Myocyte (in vitro differentiated cells): ENCODE measurements at regions not wholly inside any gene's neighbourhood (a gene's known extent, or its start where the extent isn't known, plus 50 kb on each side); places are given as distances from the start of the nearest gene placed in this dataset.
"Not testable (repeated sequence)": the region's sequence is repeated elsewhere in the genome, so short reads cannot be mapped to it uniquely, and the experiment has no call there.

ENCODE experiments used
- DNase-seq: peaks from one replicate; pipeline ENCODE4 v3.0.0-alpha.2; 2012; ENCODE audit warnings: low read depth

DNA sequence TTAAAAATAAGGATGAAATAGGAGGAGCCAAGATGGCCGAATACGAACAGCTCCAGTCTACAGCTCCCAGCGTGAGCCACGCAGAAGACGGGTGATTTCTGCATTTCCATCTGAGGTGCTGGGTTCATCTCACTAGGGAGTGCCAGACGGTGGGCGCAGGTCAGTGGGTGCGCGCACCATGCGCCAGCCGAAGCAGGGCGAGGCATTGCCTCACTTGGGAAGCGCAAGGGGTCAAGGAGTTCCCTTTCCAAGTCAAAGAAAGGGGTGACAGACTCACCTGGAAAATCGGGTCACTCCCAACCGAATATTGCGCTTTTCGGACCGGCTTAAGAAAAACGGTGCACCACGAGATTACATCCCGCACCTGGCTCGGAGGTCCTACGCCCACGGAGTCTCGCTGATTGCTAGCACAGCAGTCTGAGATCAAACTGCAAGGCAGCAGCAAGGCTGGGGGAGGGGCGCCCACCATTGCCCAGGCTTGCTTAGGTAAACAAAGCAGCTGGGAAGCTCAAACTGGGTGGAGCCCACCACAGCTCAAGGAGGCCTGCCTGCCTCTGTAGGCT, 323.2 kb upstream of the PIK3C3 start:
- not testable (repeated sequence) for DNase-seq

DNA sequence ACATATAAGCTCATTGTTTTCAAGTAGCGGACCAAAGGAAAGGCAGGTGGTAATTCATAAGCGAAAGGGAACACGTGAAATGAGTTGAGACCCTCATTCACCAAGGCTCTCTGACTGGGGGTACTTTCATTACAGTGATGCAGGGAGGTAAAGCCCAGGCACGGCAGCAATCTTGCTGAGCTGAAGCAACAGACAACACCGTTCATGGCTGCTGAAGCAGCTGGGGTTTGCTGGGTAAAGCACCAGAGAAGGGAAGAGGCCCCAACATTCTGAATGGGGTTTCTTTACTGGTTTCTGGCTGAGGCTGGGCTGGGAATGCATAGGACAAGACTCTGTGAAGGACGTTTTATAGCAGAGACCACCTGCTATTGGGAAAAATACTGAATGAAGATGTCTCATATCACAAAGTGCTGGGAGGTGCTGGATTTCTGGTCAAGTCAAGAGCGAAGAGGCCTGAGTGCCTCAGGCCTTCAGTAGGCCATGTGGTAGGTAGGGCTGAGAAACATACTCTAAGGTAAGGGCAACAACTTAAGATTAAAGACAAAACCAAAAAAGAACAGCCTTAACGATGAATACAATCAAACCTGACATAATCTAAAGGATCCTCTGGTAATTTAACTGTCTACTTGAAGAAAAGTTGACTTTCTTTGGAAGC, 324.7 kb upstream of the PIK3C3 start:
- no peak for DNase-seq

DNA sequence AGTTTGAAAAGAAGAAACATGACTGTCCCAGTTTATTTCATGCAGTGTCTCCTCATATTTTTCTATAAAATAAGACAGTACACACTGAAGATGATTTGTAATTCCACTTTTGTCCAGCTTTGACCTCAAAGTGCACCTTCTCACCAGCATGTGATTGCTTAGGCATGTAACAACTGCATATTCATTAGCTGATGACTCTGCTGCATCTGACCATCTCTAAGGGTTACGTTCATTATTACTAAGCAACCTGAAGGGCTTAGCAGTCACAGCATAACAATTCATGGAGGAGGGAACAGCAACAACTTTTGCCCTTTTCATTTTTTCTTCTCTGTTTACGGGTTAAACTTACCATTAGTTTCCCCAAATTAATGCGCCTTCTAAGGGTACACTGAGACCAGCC, 330.6 kb upstream of the PIK3C3 start:
- no peak for DNase-seq

DNA sequence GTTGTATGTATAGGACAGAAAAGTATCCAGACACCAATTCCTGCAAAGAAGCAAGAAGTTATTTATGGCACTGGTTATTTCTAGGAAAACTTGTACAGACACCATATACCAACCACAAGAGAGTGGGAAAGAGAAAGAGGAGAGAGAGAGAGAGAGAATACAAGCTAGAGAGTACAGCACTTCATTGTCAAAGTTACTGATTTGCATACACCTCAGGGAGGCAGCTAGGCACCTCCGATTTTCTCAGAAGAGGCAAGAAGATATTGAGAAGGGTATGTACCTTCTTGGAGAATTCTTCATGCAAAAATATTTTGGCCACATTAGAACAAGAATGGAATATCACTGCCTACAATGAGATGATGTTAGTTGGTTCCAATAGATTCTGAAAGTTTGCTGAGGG, 333.9 kb upstream of the PIK3C3 start:
- DNase-seq, result no peak

DNA sequence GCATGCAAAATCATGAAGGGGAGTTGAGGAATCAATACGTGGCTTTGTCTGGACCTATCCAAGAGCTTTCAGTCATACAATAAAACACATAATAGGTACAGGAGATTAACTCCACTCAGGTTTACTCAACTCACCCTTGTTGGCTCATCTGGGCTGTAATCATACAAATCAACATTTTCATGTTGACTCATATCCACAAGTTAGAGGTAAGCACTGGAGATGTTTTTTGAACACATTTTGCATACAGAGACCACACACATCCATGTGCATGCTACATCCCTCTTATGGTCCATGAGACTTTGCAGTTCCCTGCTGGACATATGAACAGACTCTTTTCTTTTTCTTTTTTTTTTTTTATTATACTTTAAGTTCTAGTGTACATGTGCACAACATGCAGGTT, 336.9 kb upstream of the PIK3C3 start:
- DNase-seq, result no peak

DNA sequence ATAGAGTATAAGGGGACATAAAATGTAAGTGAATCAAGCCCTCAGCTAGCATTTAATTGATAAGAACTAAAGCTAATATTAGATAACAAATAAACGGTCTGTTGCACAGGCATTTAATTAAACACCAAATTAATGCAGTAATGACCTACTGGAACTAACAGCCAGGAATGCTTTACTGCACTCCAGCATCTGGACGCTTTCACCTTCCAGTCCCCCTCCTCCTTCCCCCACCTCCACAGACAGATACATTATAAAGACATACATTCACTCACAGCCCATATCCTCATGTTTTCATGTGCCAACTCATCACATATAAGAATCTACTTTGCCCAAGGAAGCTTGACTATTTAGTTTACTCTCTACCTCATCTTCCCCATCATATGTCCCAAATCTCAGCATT, 337.4 kb upstream of the PIK3C3 start:
- no peak for DNase-seq

DNA sequence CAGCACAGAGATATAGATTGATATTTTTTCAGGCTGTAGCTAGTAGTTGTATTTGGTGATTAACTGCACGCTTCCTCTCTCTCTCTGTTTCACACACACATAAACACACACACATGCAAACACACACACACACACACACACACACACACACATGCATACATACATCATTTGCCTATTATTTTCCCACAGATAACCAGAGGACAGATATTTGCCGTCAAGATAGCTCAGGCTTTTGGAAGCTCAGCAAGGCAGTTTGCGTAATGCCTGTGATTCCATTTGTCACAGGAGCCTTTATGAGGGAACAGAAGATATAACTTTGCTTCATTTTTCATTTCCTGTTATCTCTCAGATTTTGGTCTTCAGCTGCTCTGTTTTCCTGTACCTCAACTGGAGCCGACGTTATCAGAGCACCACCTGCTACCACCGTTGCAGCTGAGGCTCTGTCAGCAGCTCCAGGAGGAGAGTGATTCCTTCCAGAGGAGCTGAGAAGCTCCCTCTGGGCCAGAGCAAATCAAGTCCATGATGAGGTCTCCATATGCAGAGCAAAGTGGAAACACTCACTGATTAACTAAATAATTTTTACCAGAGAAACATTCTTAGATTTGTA, 341.9 kb upstream of the PIK3C3 start:
- no peak for DNase-seq

DNA sequence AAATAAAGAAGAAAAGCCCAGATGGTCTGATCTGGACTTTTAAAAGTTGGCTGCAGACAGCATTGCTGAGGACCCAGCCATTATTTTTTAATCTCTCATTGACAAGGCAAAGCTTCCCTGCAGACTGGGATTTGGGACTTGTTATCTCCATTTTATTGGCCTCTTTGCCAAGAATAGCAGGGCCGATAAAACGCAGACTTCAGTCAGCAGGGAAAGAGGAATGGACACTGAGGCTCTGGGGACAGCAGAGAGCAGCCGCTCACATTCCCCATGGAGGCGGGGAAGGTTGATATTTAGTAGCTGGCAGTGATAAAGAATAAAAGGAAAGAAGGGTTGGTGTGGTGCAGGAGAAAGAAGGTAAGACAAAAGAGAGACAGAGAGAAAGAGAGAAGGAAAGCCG, 350.1 kb upstream of the PIK3C3 start:
- DNase-seq, result no peak

DNA sequence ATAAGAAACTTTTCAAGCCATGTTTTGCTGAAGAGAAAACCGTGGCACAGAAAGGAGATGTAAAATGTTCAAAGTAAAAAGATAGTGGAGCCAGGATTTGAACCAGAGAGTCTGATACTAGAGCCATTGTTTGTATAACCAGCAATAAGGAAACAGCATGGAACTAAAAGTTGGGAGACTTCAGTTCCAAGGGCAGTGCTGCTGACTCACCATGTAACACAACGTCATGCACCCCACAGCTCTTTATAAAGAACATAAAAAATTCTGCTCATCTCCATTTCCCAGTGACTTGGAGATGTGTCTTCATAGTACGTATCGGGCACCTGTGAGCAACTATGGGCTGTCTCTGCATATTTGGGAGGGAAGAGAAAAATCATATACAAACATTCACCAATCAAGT, 353.0 kb upstream of the PIK3C3 start:
- no peak for DNase-seq

DNA sequence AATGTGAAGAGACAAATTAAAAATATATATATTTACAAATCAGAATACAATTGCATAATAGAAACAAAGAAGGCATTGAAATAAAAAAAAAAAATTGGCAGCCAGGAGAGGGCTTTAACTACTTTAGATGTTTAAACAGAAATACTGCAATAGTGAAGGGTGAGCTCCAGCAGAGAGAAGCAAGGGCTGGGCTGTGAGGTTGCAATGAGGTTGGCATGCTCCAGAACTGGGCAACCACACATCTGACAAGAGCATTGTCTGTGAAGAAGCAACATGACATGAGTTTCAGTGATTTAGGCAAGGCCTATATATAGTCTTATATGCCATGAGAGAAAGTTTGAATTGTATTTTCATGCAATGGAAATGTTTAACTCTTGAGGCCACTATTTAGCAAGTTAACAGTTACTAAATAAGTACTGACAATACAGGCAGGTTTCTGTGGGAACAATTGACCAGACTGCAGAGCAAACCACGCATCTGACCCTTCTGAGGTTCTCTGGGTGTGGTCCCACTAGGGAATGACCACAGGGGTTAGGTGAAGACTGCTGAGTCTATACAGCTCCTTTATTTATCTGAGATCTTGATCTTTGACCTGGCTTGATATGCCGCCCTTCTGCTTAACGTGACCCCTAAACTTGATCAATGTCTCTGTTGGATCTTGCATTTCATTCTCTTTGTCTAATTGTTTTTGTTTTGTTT, 354.2 kb upstream of the PIK3C3 start:
- DNase-seq, result no peak

DNA sequence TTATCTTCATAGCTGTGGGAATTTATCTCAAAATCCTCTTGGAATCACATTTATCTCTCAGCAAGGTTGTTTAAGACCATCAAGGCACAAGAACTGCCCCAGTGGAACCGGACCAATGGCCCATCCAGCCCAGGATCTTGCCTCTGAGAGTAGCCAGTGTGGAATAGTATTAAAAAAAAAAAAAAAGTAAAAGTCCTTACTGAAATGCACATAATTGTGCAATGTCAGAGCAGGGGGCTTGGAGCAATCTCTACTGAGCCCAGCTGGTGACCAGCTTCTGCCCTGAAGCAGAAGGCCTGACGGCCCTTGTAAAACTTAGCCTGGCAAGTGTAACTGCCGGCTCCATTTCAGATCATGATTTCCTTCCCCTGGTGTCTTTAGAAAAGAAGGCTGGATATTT, 355.6 kb upstream of the PIK3C3 start:
- no peak for DNase-seq

DNA sequence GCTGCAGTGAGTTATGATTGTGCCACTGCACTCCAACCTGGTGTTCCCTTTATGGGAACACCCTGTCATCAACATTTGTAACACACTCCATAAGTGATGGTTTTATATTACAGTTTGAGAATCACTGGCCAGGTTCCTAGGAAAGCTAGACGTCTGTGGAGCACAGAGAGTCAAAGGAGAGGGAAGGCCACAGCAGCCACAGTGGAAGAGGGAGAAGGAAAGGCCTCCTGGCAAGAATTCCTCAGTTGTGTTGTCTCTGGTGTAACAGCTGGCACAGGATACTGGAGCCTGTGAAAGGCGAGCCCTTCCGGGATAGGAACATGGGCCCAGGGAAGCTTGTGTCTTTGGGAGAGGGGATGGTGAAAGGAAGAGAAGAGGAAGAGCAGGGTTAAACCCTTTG, 360.5 kb upstream of the PIK3C3 start:
- no peak for DNase-seq

DNA sequence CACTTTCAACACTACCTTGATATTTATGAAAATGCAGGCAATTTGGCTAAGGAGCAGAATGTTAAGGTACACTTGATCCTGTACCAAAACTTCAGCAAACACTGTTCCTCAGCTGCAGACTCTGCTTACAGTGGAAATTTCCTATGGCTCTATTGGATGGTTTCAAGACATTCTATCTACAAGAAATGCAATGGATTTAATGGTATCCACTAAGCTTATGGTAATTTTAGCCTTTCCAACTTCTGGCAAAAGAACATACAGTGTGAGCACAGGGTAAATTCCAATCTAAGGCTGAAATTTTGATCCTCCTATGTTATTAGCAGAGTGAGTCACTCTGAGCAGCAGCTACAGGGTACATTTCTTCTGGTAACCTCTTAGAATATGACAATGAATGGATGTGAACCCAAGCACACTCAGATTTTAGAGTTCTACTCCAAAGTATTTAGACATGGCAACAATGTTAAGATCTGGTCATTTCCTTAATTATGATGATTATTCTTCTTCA, 361.8 kb upstream of the PIK3C3 start:
- DNase-seq, result no peak

DNA sequence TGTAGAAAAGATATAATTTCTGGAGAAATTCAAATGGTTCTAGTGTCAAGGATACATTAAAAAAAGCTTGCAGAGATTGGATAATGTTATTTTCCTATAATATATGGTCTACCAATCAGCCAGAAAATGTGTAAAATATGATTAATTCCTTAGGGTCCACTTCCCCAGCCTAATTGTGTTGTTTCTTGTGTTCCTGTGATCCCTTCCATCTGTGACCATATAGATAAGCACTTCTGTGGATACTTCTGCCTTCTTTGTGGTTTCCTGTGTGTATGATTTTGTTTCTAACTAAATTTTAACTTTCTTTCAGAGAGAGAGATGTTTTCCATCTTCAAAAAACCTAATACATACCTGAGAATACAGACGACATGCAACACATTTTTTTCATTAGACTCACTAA, 367.1 kb upstream of the PIK3C3 start:
- no peak for DNase-seq

DNA sequence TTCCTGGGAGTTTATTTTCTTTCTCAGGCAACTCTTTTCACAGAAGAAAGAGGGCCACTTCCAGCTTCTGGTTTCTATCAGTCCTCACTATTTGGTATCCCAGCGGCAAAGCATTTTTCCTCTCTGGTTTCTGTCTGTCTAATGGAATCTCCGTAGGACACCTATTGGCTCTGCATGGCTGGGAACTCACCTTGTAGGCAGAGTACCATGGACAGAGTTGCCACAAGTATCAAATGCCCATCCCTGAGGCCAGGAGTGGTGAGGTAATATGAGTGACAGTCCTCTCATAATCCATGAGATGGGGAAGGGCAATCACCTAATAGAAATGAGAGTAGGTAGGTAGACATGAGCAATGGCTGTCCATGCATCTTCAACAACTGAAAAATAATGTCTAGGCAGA, 369.5 kb upstream of the PIK3C3 start:
- DNase-seq, result no peak

DNA sequence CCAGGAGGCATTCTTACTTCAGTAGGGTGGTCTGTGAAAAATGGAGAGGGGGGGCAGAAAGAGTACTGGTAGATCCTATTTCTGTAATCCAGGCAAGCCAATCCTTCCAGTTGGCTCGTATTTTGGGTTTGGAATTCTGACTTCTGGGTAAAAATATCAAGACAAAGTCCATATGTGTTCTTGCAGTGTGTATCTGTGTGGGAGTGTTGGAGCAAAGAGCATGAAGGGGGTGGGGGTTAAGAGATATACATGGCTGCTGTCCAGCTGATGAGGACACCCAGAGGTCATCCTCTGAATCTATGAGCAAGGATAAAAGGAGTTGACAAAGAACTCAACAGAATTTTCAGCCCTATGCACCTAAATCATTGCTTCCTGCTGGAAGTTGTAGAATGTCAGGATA, 375.8 kb upstream of the PIK3C3 start:
- DNase-seq, result no peak

DNA sequence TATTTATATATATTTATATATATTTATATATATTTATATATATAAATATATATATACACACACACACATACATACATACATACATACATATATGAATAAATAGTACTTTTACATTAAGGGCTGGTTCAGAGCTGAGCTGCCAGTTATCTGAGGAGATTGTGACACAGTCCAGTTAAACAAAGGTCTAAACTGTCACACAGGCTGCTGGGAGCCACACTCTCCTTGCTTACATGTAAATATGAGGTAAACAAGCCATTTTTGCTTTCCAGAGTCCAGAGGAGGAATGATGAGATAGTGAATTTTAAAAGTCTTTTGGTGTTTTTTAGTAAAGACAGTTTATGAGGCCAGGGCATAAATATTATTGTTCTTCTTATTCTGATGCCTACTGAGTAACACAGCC, 377.5 kb upstream of the PIK3C3 start:
- DNase-seq, result no peak

DNA sequence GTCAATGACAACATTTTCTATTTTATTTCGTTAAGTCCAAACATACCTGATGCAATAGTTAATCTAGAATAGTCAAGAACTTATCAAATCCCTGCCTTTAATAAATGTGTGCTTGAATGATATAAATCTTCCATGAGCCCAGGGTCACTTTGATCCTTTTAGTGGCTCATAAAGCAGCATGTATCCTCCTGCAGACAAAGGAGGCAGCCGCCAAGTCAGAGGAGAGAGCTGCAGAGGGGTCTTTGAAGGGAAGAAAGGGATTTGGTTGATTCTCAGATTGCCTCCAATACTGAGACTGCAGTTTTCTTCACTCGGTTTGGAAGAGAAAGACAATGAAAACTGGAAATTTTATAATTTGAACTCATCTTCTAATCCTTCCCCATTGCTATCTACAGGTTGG, 378.4 kb upstream of the PIK3C3 start:
- no peak for DNase-seq

DNA sequence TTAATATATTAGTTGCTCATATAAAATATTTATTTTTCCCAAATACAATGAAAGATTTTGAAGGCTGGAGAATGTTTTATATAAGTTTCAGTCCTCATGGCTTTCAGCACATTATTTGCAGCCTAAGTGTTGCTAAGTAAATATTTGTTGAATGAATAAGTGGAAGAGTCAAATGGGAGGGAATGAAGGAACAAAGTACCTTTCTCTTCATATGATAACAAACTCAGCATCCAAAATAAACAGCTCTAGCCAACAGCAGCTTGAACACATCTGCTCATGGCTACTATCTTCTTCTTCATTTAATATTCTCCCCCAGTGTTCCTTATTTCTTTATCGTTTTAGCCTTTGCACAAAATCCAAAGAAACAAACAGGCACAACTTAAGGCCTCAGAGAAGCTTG, 385.2 kb upstream of the PIK3C3 start:
- no peak for DNase-seq

DNA sequence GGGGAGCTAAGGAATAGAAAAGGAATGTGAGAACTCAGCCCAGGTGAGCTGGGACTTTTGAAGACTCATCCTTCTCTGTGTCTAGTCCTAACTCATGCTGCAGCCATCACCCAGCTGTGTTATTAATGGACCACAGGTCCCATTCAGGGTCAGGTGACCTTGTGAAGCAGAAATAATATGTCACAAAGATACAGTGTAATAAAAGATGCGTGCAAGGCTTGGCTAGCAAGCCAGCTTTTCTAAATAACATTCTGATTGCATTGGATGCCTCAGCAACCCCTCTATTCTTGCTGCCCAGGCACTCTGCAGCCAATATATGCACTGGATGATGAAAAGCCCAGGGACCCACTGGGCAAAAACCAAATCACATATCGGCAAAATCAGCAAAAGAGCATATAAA, 393.1 kb upstream of the PIK3C3 start:
- no peak for DNase-seq

DNA sequence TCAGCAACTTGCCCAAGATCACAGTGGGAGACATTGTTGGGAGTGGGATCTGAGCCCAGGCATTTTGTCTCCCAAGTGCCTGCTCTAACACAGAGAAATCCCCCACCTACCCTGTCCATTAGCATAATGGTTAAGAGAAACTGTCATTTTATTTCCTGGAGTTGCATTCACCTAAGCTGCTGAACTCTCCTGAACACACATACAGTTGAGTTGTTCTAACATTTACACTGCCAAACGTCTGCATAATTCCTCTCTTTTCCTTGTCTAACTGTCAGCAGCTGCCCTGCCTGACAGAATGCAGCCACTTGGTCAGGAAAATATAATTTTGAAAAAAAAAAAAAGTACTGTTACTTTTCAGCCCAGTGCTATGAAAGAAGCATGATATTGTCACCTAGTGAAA, 396.3 kb upstream of the PIK3C3 start:
- no peak for DNase-seq

DNA sequence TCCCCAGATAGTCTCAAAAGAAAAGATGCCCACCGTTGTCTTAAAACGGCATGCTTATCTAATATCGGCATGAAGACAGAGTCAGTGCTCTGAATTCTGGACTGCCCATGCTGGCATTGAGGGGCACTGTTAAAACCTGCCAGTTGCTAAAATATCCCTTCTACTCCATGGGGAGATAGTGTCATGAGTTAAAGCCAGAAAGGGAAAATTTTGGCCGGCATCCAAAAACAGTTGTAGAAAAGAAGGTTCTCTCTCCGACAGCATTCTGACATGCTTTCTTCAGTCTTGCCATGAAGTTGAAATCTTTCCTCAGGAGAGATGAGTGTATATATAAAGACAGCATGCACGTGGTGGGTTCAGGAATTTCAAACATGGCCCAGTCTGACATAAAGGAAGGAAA, 401.3 kb upstream of the PIK3C3 start:
- DNase-seq, result no peak
